H9 (cell line): ENCODE measurements at regions not wholly inside any gene's neighbourhood (a gene's known extent, or its start where the extent isn't known, plus 50 kb on each side); places are given as distances from the start of the nearest gene placed in this dataset.

Experiments used
- DNase-seq: peaks from one replicate; pipeline ENCODE4 v3.0.0-alpha.2; 2017
- H2AFZ ChIP-seq: one replicate; pipeline ENCODE4 v1.6.1; 2013; ENCODE audit warnings: mild to moderate bottlenecking, low read length, control low read depth, moderate library complexity
- H2AK5ac ChIP-seq: 2 replicates; pipeline ENCODE4 v1.6.1; 2013; ENCODE audit warnings: low read length, control low read depth, mixed read lengths; ENCODE audit not compliant: insufficient read length
- H2BK120ac ChIP-seq: one replicate; pipeline ENCODE4 v1.6.1; 2013; ENCODE audit warnings: low read depth, mild to moderate bottlenecking, low read length, control low read depth, inconsistent platforms; ENCODE audit not compliant: poor library complexity, severe bottlenecking
- H2BK12ac ChIP-seq: 2 replicates; pipeline ENCODE4 v1.6.1; 2013; ENCODE audit warnings: low read length, control low read depth, mixed read lengths, low read depth; ENCODE audit not compliant: insufficient read length
- H2BK15ac ChIP-seq: 2 replicates; pipeline ENCODE4 v1.6.1; 2013; ENCODE audit warnings: low read depth, low read length, control low read depth
- H2BK20ac ChIP-seq: one replicate; pipeline ENCODE4 v1.6.1; 2013; ENCODE audit warnings: low read depth, mild to moderate bottlenecking, low read length, control low read depth, inconsistent platforms; ENCODE audit not compliant: poor library complexity, severe bottlenecking
- H2BK5ac ChIP-seq: 2 replicates; pipeline ENCODE4 v1.6.1; 2013; ENCODE audit warnings: low read length, control low read depth, mixed read lengths; ENCODE audit not compliant: insufficient read length
- H3K14ac ChIP-seq: 2 replicates; pipeline ENCODE4 v1.6.1; 2013; ENCODE audit warnings: low read length, control low read depth; ENCODE audit not compliant: insufficient read depth
- H3K18ac ChIP-seq: 2 replicates; pipeline ENCODE4 v1.6.1; 2013; ENCODE audit warnings: low read depth, mild to moderate bottlenecking, mixed read lengths, low read length, control low read depth; ENCODE audit not compliant: insufficient read length
- H3K23ac ChIP-seq: 2 replicates; pipeline ENCODE4 v1.6.1; 2013; ENCODE audit warnings: low read length, control low read depth, mixed read lengths, low read depth; ENCODE audit not compliant: insufficient read length
- H3K23me2 ChIP-seq: 2 replicates; pipeline ENCODE4 v1.6.1; 2013; ENCODE audit warnings: low read depth, mild to moderate bottlenecking, mixed read lengths, low read length, control low read depth; ENCODE audit not compliant: insufficient read length, poor library complexity, severe bottlenecking
- H3K27ac ChIP-seq: 2 replicates; pipeline ENCODE4 v1.5.1; 2013; ENCODE audit warnings: low read length, control low read depth, mixed read lengths, low read depth; ENCODE audit not compliant: insufficient read length
- H3K27me3 ChIP-seq: 2 replicates; pipeline ENCODE4 v1.6.1; 2013; ENCODE audit warnings: low read length, control low read depth, inconsistent platforms; ENCODE audit not compliant: insufficient read depth
- H3K4ac ChIP-seq: 2 replicates; pipeline ENCODE4 v1.6.1; 2013; ENCODE audit warnings: low read depth, mild to moderate bottlenecking, control low read depth, inconsistent platforms, low read length, moderate library complexity
- H3K4me1 ChIP-seq: 2 replicates; pipeline ENCODE4 v1.6.1; 2013; ENCODE audit warnings: low read length, control low read depth, inconsistent platforms; ENCODE audit not compliant: insufficient read depth
- H3K4me2 ChIP-seq: 2 replicates; pipeline ENCODE4 v1.6.1; 2013; ENCODE audit warnings: low read length, control low read depth, mixed read lengths; ENCODE audit not compliant: insufficient read length, insufficient read depth
- H3K56ac ChIP-seq: 2 replicates; pipeline ENCODE4 v1.6.1; 2013; ENCODE audit warnings: low read depth, mild to moderate bottlenecking, mixed read lengths, low read length, control low read depth; ENCODE audit not compliant: insufficient read length
- H3K79me1 ChIP-seq: 2 replicates; pipeline ENCODE4 v1.6.1; 2013; ENCODE audit warnings: low read depth, mild to moderate bottlenecking, moderate library complexity, low read length, control low read depth, inconsistent platforms; ENCODE audit not compliant: insufficient read depth, poor library complexity, severe bottlenecking
- H3K79me2 ChIP-seq: 2 replicates; pipeline ENCODE4 v1.6.1; 2013; ENCODE audit warnings: low read length, control low read depth, inconsistent platforms; ENCODE audit not compliant: insufficient read depth
- H3K9ac ChIP-seq: 2 replicates; pipeline ENCODE4 v1.6.1; 2013; ENCODE audit warnings: low read length, control low read depth, mixed read lengths; ENCODE audit not compliant: insufficient read length; ENCODE audit errors: extremely low read depth
- H3K9me3 ChIP-seq: one replicate; pipeline ENCODE4 v1.6.1; 2013; ENCODE audit warnings: low read depth, low read length, inconsistent platforms; ENCODE audit not compliant: control insufficient read depth
- H3T11ph ChIP-seq: one replicate; pipeline ENCODE4 v1.6.1; 2013; ENCODE audit warnings: mild to moderate bottlenecking, low read length, control low read depth, inconsistent platforms
- H4K20me1 ChIP-seq: one replicate; pipeline ENCODE4 v1.6.1; 2013; ENCODE audit not compliant: control insufficient read depth, insufficient read length, insufficient read depth
- H4K5ac ChIP-seq: 2 replicates; pipeline ENCODE4 v1.6.1; 2013; ENCODE audit warnings: low read depth, mild to moderate bottlenecking, mixed read lengths, low read length, control low read depth; ENCODE audit not compliant: insufficient read length
- H4K8ac ChIP-seq: replicated peaks from 2 replicates; pipeline ENCODE4 v1.6.1; 2013; ENCODE audit warnings: low read length, control low read depth, mixed read lengths, low read depth; ENCODE audit not compliant: insufficient read length
- H4K91ac ChIP-seq: 2 replicates; pipeline ENCODE4 v1.6.1; 2013; ENCODE audit warnings: low read depth, mild to moderate bottlenecking, moderate library complexity, mixed read lengths, low read length, control low read depth; ENCODE audit not compliant: insufficient read length
- H3K27ac Mint-ChIP-seq, 3 experiments: 2 replicates in 2 of 3; 3 replicates in 1 of 3; pipeline ENCODE4 v1.8.0; 2020 to 2021; ENCODE audit warnings: mixed read lengths in 3 of 3, mild to moderate bottlenecking in 1 of 3, moderate library complexity in 1 of 3
- H3K27me3 Mint-ChIP-seq: 2 replicates; pipeline ENCODE4 v1.8.0; 2021; ENCODE audit warnings: low read depth, mild to moderate bottlenecking, moderate library complexity, mixed read lengths
- H3K36me3 Mint-ChIP-seq, 3 experiments: 2 replicates in 2 of 3; 3 replicates in 1 of 3; pipeline ENCODE4 v1.8.0; 2020 to 2021; ENCODE audit warnings: low read depth in 3 of 3, mixed read lengths in 3 of 3; ENCODE audit not compliant: insufficient read depth in 1 of 3
- H3K4me1 Mint-ChIP-seq, 2 experiments: 2 replicates each; pipeline ENCODE4 v1.8.0; 2020; ENCODE audit warnings: mixed read lengths in 2 of 2
- H3K4me3 Mint-ChIP-seq, 2 experiments: 2 replicates in 1 of 2; 3 replicates in 1 of 2; pipeline ENCODE4 v1.8.0; 2020 to 2021; ENCODE audit warnings: mild to moderate bottlenecking in 2 of 2, mixed read lengths in 2 of 2, moderate library complexity in 1 of 2
- H3K9me3 Mint-ChIP-seq, 2 experiments: 2 replicates in 1 of 2; 3 replicates in 1 of 2; pipeline ENCODE4 v1.8.0; 2020; ENCODE audit warnings: mild to moderate bottlenecking in 2 of 2, mixed read lengths in 2 of 2, moderate library complexity in 1 of 2
- CTCF ChIP-seq: fragments of 200-600 bp; sonication (generic); conservative IDR thresholded peaks from 3 replicates; pipeline ENCODE4 v1.8.0; 2021; ENCODE audit warnings: antibody characterized with exemption, mild to moderate bottlenecking
- WGBS: extraction: QIAGEN DNeasy Blood & Tissue Kit; methylation state at CpG from one replicate; pipeline ENCODE4 v1.1.7; 2013; ENCODE audit warnings: missing lambda C conversion rate, low lambda C conversion rate, mixed read lengths; ENCODE audit not compliant: insufficient read length; ENCODE audit errors: extremely low coverage; 5-methylcytosine and 5-hydroxymethylcytosine counted together

GRCh38 chr13:29934531-29935308 is 84.3 kb upstream of the UBL3 start:
- Mint-ChIP-seq H3K27ac (no peak overlapping the region), H3K36me3 (peaks cover 0 to 1% (median 0%) of the 10 kb centered on the region in 3 experiments; a peak in 2 of 7 replicates), H3K4me3 (no peak overlapping the region), H3K9me3 (no peaks in the 10 kb centered on the region; a peak in 1 of 5 replicates), H3K27me3 (peaks cover 35% of the 10 kb centered on the region), H3K4me1 (peaks cover 45% of the 10 kb centered on the region in 2 experiments)
- Histone ChIP-seq H2BK120ac (no peak overlapping the region), H3K23me2 (no peaks in the 10 kb centered on the region), H3K56ac (no peak overlapping the region), H2AK5ac (no peak overlapping the region), H2BK15ac (no peak overlapping the region), H2BK12ac (no peak overlapping the region), H3K4ac (no peak overlapping the region), H3K27ac (no peak overlapping the region), H4K91ac (no peak overlapping the region), H3K4me2 (no peak overlapping the region), H4K20me1 (no peaks in the 10 kb centered on the region), H2BK20ac (no peak overlapping the region), H3K14ac (no peak overlapping the region), H3K4me1 (peaks cover 4% of the 10 kb centered on the region; the same call in 1 of the 2 replicates), H2AFZ (no peak overlapping the region), H4K8ac (no peak overlapping the region), H3K79me1 (no peaks in the 10 kb centered on the region), H2BK5ac (no peak overlapping the region), H3K79me2 (no peaks in the 10 kb centered on the region), H3K18ac (no peak overlapping the region), H3K23ac (no peak overlapping the region), H4K5ac (no peak overlapping the region), H3K9me3 (no peaks in the 10 kb centered on the region), H3K27me3 (peaks cover under 1% of the 10 kb centered on the region; the same call in 1 of the 2 replicates), H3T11ph (no peak overlapping the region), H3K9ac (no peak overlapping the region)
- WGBS = no CpG with 5 or more reads among the region's 7 CpGs
- no peak for TF ChIP-seq CTCF
- no peak for DNase-seq
